HG03571 (cell line): ENCODE measurements at regions not wholly inside any gene's neighbourhood (a gene's known extent, or its start where the extent isn't known, plus 50 kb on each side); places are given as distances from the start of the nearest gene placed in this dataset.
"Not testable (repeated sequence)": the region's sequence is repeated elsewhere in the genome, so short reads cannot be mapped to it uniquely, and the experiment has no call there.

Experiments
- ATAC-seq: cut with Tn5 transposase; IDR thresholded peaks from one replicate; pipeline ENCODE4 v1.9.1; 2021; ENCODE audit not compliant: unreplicated experiment

DNA sequence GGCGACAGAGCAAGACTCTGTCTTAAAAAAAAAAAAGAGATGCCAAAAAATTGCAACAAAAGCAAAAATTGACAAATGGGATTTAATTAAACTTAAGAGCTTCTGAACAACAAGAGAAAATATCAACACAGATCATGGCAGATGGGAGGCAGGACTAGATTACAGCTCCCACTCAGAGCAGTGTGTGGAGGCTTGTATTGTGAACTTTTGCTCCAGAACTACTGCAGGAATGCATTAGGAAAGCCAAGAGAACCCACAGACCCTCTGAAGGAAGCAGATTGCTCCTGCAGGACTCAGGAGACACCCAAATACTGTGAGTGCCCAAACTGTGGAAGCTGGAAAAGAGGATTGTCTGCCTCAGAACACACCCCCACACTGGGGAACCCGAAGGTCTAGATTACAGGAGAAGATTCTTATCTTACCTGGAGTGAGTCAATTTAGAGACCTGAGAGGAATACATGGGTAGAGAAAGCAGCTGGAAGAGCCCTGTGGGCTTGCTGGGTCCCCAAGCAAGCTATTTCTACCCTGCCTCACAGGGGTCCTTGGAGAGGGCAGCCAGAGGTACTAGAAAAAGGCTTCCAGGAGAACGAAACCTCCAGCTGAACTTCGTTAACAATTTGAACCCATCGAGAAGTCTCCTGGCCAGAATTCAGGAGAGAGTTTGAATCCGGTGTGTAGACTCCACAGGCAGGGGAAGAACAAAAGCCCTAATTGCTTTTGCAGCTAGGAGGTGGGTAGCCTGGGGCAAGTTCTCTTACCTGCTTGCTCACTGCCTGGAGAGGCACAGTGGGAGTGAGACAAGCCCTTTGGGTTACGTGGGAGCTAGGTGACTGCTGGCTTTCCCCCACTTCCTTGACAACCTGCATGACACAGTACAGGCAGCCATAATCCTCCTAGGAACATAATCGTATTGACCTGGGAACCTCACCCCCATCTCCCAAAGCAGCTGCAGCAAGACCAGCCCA, 593.4 kb upstream of the RGMB start:
- ATAC-seq: no peak

DNA sequence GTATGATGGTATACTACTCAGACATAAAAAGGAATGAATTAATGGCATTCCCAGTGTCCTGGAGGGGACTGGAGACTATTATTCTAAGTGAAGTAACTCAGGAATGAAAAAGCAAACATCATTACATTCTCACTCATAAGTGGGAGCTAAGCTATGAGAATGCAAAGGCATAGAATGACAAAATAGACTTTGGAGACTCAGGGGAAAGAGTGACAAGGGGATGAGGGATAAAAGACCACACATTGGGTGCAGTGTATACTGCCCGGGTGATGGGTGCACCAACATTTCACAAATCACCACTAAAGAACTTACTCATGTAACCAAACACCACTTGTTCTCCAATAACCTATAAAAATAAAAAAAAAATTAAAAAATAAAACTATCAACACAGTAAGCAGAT, 587.3 kb upstream of the RGMB start:
- no peak for ATAC-seq

DNA sequence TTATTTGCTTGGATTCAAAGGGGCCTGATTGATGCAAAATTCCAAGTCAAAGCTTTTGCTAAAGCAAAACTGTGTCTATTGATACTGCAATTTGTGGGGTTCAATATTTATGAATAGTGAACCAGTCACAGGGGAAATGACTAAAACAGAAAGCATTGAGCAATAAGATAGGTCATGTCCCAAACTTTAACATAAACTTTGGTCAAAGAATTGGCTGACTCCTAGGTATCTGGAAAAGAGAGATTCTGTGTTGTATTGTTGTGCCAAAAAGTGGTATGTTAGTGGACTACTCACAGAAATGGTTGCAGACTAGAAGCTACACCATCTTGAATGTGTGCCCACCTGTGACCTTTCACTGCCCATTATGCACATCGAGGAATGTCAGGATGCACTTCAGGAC, 585.5 kb upstream of the RGMB start:
- no peak for ATAC-seq

DNA sequence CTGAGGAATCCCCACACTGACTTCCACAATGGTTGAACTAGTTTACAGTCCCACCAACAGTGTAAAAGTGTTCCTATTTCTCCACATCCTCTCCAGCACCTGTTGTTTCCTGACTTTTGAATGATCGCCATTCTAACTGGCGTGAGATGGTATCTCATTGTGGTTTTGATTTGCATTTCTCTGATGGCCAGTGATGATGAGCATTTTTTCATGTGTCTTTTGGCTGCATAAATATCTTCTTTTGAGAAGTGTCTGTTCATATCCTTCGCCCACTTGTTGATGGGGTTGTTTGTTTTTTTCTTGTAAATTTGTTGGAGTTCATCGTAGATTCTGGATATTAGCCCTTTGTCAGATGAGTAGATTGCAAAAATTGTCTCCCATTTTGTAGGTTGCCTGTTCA, 583.1 kb upstream of the RGMB start:
- ATAC-seq: not testable (repeated sequence)

DNA sequence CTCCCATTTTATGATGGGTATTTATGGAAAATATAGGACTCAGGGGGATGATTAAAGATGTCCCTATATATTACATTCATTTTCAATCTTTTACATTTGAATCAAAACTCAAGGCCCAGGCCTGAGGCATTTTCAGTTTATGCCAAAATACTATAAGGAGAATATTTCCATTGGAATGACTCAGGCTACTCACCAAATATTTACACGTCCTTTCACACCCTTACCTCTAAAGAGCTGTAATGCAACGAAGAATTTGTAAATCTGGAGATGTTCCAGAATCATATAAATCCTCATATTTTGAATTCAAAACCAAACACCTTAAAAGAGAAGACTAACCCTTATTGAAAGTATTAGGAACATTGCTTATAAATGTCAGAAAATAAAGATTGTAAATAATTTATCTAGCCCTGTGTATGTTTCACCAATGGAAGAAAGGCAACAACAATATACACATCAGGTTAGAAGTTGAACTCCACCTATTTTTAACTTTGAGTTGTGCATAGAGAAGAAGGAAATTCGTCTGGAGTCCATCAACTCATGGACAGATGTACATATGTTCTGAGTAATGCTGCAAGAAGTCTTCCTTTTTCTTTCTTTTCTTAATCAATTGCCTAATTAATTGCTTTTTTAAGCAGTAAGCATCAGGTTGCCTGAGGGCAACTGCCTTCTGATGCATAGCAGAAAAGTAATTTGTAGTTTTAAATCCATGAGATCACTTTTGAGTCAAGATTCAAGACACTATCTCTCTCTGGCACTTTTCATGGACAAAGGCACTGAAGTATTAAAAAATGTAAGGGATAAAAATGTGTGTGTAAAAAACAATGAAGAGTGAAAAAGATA, 579.3 kb upstream of the RGMB start:
- ATAC-seq: no peak

DNA sequence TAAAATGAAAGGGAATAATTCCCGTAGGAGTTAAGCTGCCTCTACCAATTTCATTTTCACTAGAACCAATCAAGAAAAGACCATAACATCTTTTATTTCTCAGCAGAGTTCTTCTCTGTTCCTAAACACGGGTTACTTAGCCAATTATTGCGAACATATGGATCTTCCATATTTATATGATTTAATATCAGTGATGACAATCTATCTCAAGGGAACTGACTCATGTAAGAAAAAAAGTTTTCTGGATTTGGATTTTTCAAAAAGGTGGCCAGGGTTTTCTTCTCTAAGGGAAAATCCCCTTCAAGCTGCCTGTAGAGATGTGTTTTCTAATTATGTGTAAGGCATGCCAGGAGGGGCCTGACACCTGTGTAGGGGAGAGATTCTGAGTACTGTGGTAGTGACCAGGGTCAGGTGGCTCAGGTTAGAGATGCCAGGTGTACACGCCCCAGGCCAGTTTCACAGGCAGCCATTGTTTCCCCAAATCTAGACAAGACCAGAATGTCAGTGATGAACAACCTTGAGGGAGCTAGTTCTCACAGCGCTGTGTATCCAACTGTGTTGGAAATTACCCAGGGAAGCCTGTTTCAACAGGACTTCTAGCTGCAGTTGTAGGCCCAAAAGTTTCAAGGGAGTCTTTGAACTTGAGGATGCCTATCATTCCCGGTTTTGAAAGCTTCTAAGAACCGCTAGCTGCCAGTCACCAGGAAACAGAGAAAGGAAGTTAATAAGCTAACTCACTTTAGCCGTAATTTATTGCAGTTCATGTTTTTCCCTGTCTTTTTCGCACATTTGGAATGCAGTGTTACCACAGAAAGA, 572.5 kb upstream of the RGMB start:
- no peak for ATAC-seq

DNA sequence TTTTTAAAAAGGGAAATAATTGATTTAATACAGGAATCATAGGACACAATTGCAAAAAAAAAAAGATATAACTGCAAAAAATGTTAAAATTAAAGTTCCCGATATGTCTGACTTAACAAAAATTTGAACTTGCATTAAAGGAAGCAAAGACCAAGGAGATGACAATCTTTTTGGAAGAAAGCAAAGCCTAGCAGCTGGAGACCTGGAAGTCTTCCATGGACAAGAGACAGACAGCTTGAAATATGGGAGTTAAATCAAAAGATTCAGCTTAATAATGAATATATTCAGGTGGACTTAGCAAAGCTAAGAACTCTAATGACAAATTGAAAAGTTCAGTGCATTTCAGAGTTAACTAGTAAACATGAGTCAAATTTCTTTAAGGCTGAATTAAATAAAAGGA, 568.7 kb upstream of the RGMB start:
- no peak for ATAC-seq

DNA sequence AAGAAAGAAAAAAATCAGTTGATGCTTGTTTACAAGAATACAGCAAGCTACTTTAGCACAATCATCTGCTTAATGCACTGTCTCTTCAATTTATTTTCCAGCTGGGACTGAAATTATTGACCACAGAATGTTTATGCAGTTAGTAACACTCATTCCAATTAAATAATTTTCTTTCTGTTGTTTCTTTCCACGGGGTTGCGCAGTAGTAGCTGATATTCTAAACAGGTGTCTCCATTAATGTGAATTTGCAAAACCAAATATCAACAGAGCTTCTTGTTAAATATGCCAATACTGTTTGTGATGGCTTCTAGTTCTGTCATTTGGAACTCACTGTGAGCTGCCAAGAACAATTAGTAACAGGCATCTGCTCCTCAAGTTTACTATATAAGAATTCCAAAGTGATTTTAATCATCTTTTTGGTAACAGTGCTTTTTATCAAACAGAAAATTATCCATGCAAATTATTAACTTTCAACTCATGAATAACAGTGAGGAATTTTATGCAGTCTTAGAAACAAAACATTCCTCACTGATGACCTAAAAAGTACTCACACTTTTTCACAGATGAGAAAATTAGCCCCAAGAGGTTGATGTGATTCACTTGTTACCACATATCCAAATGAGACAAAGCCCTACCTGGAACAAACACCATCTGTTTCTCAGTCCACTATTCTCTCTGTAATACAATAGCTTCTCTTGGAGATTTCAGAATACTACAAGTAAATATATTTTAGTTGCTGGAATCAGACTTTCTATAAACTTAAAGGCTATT, 567.6 kb upstream of the RGMB start:
- no peak for ATAC-seq

DNA sequence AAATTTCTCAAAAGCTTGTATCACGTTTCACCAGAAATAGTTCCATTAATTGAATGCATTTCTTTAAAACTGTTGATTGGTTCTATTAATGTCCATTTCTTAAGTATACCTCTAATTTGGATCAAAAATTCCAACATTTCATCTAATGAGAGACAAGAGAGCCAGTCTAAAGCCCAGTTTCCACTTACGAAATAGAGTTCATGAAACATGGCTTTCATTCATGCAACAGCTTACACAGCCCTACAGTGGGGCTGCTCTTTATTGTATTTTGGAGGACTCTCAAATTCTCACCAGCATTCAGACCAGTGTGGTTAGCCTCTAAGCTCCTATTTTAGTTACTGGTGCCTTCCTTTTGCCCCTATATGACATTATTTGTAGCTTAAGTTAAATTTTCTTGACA, 566.9 kb upstream of the RGMB start:
- no peak for ATAC-seq

DNA sequence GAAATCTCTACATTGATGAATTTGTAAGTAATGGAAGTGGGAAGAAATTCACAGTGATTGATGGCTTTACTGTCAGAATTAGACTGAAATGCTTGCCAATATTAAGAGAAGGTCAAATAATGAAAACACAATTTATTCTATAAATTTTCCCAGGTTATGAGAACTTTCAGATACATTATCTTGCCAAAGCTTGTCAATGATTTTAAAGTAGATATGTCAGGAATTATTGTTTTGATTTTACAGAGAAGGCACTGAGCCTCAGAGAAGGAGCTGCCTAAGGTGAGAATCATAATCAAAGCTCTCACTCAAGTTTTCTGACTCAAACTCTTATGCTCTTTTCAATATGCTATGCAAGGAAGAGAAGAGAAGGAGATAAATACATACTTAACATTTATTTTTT, 564.0 kb upstream of the RGMB start:
- no peak for ATAC-seq

DNA sequence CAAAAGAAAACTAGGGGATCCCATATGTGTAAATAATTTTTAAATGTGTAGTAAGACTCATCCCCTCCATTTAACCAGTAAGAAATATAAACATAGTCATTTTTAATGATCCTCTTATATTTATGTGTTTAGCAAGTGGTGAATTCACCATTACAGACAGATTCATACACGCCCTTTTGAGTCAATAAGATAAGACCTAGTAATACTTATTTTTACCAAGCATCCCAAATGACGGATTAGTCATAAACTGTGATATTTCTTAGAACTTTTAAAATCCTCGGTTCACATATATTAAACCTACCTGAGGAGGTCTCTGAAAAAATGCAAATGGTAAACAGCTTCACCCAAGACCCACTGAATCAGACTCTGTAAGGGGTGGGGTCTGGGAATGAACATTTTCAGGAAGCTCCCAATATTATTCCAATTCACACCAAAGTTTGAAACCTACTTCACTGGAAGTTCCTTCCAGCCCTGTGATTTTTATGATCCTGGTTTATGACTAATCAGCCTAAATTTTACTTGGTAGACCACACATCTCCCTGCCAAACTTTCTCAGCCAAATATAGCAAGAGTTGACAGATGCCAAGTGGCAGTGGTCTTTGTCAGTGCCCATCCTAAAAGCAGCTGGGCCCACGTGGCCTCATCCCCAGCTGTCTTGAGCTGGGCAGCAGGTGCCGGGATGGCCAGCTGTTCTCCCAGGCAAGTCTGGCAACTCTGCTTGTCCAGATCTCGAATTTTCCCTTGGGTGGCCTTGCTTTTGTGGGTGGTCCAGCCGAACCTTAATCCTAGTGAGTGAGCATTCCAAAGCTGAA, 559.0 kb upstream of the RGMB start:
- ATAC-seq: no peak

DNA sequence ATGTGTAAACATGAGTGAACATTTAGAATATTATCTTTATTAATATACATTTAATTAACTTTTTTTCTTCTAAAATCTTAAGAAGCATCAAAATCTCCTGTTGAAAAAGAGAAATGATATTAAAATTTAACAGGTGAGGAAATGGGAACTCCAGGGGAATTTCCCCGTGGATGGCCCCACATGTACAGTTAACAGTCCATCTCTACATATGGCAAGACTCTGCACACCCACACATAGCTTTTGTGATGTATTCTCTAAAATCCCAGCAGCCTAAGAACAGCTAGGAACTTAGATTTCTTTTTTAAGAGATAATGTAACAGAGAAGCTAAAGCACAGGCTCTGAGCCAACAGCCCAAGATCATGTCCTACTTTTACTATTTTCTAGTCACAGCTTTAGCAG, 556.3 kb upstream of the RGMB start:
- ATAC-seq: peak; percentile 62

DNA sequence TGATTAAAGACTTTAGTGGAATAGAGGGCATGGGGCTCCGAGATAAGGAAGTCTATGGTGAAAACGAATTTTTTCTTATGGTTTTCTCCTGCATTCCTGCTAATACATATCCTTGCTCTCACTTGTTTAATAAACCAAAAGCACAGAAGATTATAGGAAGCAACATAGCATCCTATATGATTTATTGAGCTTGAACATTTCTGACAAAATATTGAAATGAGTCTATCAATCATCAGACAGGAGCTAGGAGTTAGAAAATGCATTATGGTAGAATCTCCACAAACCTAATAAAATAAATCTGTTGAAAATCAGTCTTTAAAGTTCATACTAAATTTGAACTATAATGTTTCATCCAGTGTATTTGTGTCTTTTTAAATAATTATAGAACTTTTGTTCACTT, 554.6 kb upstream of the RGMB start:
- no peak for ATAC-seq

DNA sequence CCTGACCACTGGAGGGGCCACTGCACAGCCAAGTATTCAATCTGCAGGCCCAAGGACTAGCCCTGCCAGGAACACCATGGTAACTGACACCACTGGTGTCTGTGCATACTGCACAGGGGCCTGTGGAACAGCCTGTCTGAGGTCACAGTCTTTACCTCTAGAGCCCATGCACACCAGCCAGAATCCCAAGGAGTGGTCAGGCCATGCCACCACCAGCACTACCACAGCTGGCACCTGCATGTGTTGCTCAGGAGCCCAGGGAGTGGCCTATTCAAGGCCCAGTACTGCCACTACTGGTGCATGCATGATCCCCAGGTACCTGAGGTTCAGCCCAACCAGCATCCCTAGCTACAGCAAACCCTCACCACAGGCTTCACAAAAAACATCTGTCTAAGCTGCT, 546.0 kb upstream of the RGMB start:
- no peak for ATAC-seq

DNA sequence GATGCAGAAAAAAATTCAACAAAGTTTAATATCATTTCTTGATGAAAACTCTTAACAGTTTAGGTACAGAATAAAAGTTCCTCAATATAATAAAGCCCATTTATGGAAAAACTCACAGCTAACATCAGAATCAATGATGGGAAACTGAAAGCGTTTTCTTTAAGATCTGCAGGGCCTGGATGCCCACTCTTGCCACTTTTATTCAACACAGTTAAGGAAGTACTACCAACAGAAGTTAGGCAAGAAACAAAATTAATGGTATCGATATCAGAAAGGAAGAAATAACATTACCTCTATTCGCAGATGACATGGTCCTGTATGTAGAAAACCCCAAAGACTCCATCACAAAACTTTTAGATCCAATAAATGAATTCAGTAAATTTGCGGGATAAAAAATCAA, 542.4 kb upstream of the RGMB start:
- no peak for ATAC-seq

DNA sequence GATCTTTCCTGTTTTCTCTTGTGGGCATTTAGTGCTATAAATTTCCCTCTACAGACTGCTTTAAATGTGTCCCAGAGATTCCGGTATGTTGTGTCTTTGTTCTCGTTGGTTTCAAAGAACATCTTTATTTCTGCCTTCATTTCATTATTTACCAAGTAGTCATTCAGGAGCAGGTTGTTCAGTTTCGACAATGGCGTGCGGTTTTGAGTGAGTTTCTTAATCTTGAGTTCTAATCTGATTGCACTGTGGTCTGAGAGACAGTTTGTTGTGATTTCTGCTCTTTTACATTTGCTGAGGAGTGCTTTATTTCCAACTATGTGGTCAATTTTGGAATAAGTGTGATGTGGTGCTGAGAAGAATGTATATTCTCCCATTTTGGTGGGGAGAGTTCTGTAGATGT, 535.7 kb upstream of the RGMB start:
- not testable (repeated sequence) for ATAC-seq

DNA sequence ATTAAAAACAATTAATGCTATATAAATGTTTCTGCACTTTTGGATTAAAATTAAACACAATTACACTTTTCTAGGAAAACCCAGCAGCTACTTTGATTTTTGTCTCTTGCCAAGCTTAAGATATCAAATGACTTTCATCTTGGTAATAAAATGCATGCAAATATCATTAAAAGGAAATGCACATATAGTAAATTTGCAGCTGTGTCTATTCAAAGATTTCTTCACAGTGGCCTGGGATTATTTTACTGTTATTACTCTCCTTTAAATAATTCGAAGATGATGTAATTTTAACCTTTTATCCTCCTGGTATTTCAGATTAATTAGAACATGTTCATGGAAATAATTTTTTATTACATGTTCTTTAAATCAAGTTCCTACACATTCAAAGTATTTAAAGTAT, 529.5 kb upstream of the RGMB start:
- ATAC-seq: no peak

DNA sequence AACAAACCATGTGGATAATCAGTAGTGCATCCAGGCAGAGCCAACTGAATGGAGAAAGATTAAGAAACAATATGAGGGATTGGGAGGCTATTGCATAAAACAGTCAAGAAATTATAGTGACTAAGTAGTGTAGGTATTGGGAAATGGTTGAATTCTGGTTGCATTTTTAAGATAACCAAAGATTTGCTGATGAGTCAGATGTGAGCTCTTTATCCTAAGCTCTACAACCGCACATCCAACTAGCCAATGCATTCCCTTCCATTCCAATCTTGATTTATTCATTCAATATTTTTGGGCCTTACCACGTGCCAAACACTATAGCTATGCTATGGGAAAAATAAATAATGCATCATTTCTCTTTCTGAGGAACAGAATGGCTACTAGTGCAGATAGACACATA, 524.5 kb upstream of the RGMB start:
- no peak for ATAC-seq

DNA sequence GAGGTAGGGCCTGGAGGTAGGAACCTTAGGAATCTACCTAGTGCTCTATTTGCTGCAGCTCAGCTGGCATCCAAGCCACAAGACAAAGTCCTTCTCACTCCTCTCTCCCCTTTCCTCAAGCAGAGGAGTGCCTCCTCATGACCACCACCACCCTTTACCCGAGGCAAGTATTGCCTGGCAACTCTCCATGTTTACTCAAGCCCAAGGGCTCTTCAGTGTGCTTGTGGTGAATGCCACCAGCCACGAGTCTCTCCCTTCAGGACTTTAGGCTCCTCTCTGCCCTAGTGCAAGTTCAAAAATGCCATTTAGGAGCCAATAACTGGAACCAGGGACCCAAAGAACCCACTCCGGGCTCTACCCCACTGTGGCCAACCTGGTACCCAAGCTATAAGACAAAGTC, 514.5 kb upstream of the RGMB start:
- ATAC-seq: no peak

DNA sequence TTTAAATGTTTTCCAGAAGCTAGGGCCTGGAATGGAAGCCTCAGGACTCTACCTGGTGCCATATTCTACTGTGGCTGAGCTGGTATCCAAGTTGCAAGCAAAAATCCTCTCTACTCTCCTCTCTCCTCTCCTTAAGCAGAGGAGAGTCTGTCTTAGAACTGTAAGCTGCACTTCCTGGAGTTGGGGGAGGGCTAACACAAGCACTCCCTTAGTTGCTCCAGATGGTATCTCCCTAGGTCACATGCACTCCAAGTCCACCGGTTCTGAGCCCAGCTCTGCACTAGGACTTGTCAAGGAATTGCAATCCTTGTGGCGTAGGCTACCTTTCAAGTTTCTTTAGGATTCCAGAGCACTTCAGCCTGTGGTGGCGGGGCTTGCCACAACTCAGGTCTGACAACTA, 513.9 kb upstream of the RGMB start:
- ATAC-seq: no peak
